OCI-LY1 (cell line): ENCODE measurements at regions not wholly inside any gene's neighbourhood (a gene's known extent, or its start where the extent isn't known, plus 50 kb on each side); places are given as distances from the start of the nearest gene placed in this dataset.

Source experiments
- CTCF ChIP-seq: fragments of 200-600 bp; sonication (generic), shearing (Covaris generic); IDR thresholded peaks from 2 replicates; pipeline ENCODE4 v1.5.1; 2017; ENCODE audit warnings: mild to moderate bottlenecking, antibody characterized with exemption, low read length, moderate library complexity, mixed read lengths
- EZH2 ChIP-seq: fragments of 200-600 bp; sonication (generic), shearing (Covaris generic); IDR thresholded peaks from 2 replicates; pipeline ENCODE4 v1.8.0; 2017; ENCODE audit warnings: borderline replicate concordance, mixed run types, mild to moderate bottlenecking, antibody characterized with exemption, low read length, moderate library complexity, mixed read lengths

DNA sequence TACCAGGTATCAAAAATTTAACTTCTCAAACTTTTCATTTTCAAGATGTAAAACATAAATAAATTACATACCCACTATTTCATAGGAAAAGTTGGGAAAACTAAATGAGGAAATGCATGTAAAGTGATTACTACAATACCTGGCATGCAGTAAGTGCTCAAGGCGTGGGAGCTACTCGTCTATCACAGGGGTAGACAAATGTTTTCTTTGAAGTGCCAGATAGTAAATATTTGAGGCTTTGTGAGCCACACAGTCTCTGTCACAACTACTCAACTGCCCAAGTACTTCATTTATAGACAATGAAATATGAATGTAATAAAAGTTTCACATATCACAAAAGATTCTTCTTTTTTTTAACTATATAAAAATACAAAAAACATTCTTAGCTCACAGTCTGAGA is 96.4 kb upstream of the PCGF5 start:
- no peak for TF ChIP-seq CTCF
- no peak for TF ChIP-seq EZH2
